SK-N-SH treated with all-trans-retinoic acid at 6 μM for 48 hours (cell line): ENCODE measurements at regions not wholly inside any gene's neighbourhood (a gene's known extent, or its start where the extent isn't known, plus 50 kb on each side); places are given as distances from the start of the nearest gene placed in this dataset.

Source experiments
- ATAC-seq: fragments of 200-7000 bp; cut with Tn5 transposase; 3 replicates; pipeline ENCODE4 v1.9.1; 2020; ENCODE audit warnings: mild to moderate bottlenecking, moderate library complexity
- ARNTL ChIP-seq: fragments of 450-650 bp; formaldehyde crosslinking; IDR thresholded peaks from 2 replicates; pipeline ENCODE4 v1.5.0; 2020; ENCODE audit warnings: low read depth, mild to moderate bottlenecking, moderate library complexity, borderline replicate concordance
- BACH2 ChIP-seq: fragments of 250-450 bp; sonication (Bioruptor Pico); IDR thresholded peaks from 2 replicates; pipeline ENCODE4 v1.9.0; 2021; ENCODE audit warnings: mild to moderate bottlenecking, borderline replicate concordance
- CSDC2 ChIP-seq: fragments of 250-450 bp; sonication (Bioruptor Pico); IDR thresholded peaks from 2 replicates; pipeline ENCODE4 v1.5.0; 2020; ENCODE audit warnings: mild to moderate bottlenecking, moderate library complexity
- CSRNP3 ChIP-seq: fragments of 250-450 bp; sonication (Bioruptor Pico); IDR thresholded peaks from 2 replicates; pipeline ENCODE4 v1.5.1; 2021; ENCODE audit warnings: mild to moderate bottlenecking, moderate library complexity
- ESRRG ChIP-seq: fragments of 250-450 bp; sonication (Bioruptor Pico); IDR thresholded peaks from 2 replicates; pipeline ENCODE4 v1.6.1; 2021; ENCODE audit warnings: mild to moderate bottlenecking
- GLIS3 ChIP-seq: fragments of 250-450 bp; sonication (Bioruptor Pico); IDR thresholded peaks from 2 replicates; pipeline ENCODE4 v1.5.0; 2020; ENCODE audit warnings: mild to moderate bottlenecking, moderate library complexity
- ISL1 ChIP-seq: fragments of 250-450 bp; sonication (Bioruptor Pico); IDR thresholded peaks from 2 replicates; pipeline ENCODE4 v2.1.2; 2022; ENCODE audit warnings: mild to moderate bottlenecking, moderate library complexity
- OSR1 ChIP-seq: fragments of 250-450 bp; sonication (Bioruptor Pico); IDR thresholded peaks from 2 replicates; pipeline ENCODE4 v1.8.0; 2022; ENCODE audit warnings: moderate library complexity, mild to moderate bottlenecking, inconsistent platforms
- PPARA ChIP-seq: fragments of 250-450 bp; sonication (Bioruptor Pico); IDR thresholded peaks from 2 replicates; pipeline ENCODE4 v1.5.0; 2020; ENCODE audit warnings: mild to moderate bottlenecking, borderline replicate concordance
- RARB ChIP-seq: fragments of 250-450 bp; sonication (Bioruptor Pico); IDR thresholded peaks from 2 replicates; pipeline ENCODE4 v1.8.0; 2021; ENCODE audit warnings: mild to moderate bottlenecking, moderate library complexity
- TCF4 ChIP-seq: fragments of 250-450 bp; sonication (Bioruptor Pico); IDR thresholded peaks from 2 replicates; pipeline ENCODE4 v1.8.0; 2021; ENCODE audit warnings: mild to moderate bottlenecking, moderate library complexity, borderline replicate concordance
- TOX ChIP-seq: fragments of 250-450 bp; sonication (Bioruptor Pico); IDR thresholded peaks from 2 replicates; pipeline ENCODE4 v1.8.0; 2021; ENCODE audit warnings: mild to moderate bottlenecking, moderate library complexity, borderline replicate concordance
- TSHZ2 ChIP-seq: fragments of 250-450 bp; sonication (Bioruptor Pico); IDR thresholded peaks from 2 replicates; pipeline ENCODE4 v1.5.0; 2020; ENCODE audit warnings: mild to moderate bottlenecking, moderate library complexity
- ZC3H10 ChIP-seq: fragments of 250-450 bp; sonication (Bioruptor Pico); IDR thresholded peaks from 2 replicates; pipeline ENCODE4 v1.5.1; 2021; ENCODE audit warnings: mild to moderate bottlenecking, moderate library complexity
- ZFP3 ChIP-seq: fragments of 250-450 bp; sonication (Bioruptor Pico); IDR thresholded peaks from 2 replicates; pipeline ENCODE4 v1.5.0; 2020; ENCODE audit warnings: mild to moderate bottlenecking, moderate library complexity
- ZFP30 ChIP-seq: fragments of 450-650 bp; formaldehyde crosslinking; IDR thresholded peaks from 2 replicates; pipeline ENCODE4 v1.5.0; 2022; ENCODE audit warnings: mild to moderate bottlenecking, moderate library complexity
- ZNF70 ChIP-seq: fragments of 450-650 bp; formaldehyde crosslinking; IDR thresholded peaks from 2 replicates; pipeline ENCODE4 v1.5.0; 2020; ENCODE audit warnings: mild to moderate bottlenecking, moderate library complexity
- ZNF8 ChIP-seq: fragments of 450-650 bp; formaldehyde crosslinking; IDR thresholded peaks from 2 replicates; pipeline ENCODE4 v1.5.0; 2020; ENCODE audit warnings: mild to moderate bottlenecking, moderate library complexity
- TF ChIP-seq, protein P1 (sequence below): fragments of 250-450 bp; sonication (Bioruptor Pico); IDR thresholded peaks from 2 replicates; pipeline ENCODE4 v1.8.0; 2020; ENCODE audit warnings: mild to moderate bottlenecking, moderate library complexity, borderline replicate concordance

- no peak for ATAC-seq
- TF ChIP-seq, protein P1, sequence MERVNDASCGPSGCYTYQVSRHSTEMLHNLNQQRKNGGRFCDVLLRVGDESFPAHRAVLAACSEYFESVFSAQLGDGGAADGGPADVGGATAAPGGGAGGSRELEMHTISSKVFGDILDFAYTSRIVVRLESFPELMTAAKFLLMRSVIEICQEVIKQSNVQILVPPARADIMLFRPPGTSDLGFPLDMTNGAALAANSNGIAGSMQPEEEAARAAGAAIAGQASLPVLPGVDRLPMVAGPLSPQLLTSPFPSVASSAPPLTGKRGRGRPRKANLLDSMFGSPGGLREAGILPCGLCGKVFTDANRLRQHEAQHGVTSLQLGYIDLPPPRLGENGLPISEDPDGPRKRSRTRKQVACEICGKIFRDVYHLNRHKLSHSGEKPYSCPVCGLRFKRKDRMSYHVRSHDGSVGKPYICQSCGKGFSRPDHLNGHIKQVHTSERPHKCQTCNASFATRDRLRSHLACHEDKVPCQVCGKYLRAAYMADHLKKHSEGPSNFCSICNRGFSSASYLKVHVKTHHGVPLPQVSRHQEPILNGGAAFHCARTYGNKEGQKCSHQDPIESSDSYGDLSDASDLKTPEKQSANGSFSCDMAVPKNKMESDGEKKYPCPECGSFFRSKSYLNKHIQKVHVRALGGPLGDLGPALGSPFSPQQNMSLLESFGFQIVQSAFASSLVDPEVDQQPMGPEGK (CRISPR knock-in tag), result no peak
- TF ChIP-seq GLIS3 (CRISPR knock-in tag) (no peak), ZC3H10 (no peak), BACH2 (CRISPR knock-in tag) (no peak), ZFP30 (CRISPR knock-in tag) (no peak), TCF4 (no peak), CSRNP3 (no peak), ESRRG (CRISPR knock-in tag) (no peak)
Measured at GRCh38 chr9:82252116-82252515, 263.5 kb downstream of the SPATA31D1 start.

DNA sequence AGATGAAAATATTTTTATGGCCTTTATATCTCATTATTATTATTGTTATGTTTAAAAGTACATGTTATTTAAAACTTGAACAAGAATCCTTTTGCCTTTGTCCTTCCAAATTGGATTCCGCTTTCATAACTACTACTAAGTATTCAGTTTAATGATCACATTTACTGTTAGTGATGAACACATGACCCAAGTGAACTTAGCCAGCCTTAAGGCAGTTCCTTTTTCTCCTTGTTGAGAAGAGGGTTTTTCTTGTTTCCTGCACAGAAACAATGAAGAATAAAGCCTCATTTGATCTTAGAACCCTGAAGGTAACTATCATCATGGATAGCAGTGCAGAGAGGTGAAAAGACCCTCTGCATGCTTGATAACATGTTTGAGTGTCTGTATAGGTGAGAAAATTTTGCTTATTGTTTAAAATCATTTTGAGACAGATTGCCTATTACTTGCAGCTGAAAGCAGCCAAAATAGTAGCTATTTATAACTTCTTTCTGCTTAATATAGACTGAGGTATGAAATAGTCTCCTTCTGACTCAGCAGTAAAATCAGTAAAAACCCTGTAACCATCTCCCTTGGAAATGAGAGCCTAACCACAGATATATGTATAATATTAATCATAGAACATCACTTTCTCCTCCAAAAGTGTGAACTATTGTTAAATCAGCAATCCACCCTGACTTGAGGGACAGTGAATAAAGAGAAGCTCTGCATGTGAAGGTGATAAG is 266.2 kb downstream of the SPATA31D1 start:
- no peak; the same call in 2 of the 3 replicates for ATAC-seq
- TF ChIP-seq TOX (no peak), ZFP3 (CRISPR knock-in tag) (no peak), OSR1 (CRISPR knock-in tag) (no peak), ZNF8 (CRISPR knock-in tag) (no peak), ZFP30 (CRISPR knock-in tag) (no peak), BACH2 (CRISPR knock-in tag) (no peak), ISL1 (CRISPR knock-in tag) (no peak), ZC3H10 (no peak), GLIS3 (CRISPR knock-in tag) (no peak), ESRRG (CRISPR knock-in tag) (no peak), ARNTL (CRISPR knock-in tag) (no peak), TSHZ2 (CRISPR knock-in tag) (no peak), ZNF70 (CRISPR knock-in tag) (no peak), RARB (no peak), PPARA (CRISPR knock-in tag) (no peak), CSDC2 (CRISPR knock-in tag) (no peak)
- TF ChIP-seq, protein P1 (CRISPR knock-in tag), result no peak

GRCh38 chr9:82255481-82256176 is 267.1 kb downstream of the SPATA31D1 start:
- TF ChIP-seq ESRRG (CRISPR knock-in tag) (no peak), ZC3H10 (no peak), OSR1 (CRISPR knock-in tag) (no peak), TCF4 (no peak), BACH2 (CRISPR knock-in tag) (no peak), ZFP30 (CRISPR knock-in tag) (no peak), TSHZ2 (CRISPR knock-in tag) (no peak), GLIS3 (CRISPR knock-in tag) (no peak), CSRNP3 (no peak), ARNTL (CRISPR knock-in tag) (no peak), CSDC2 (CRISPR knock-in tag) (no peak), ZNF8 (CRISPR knock-in tag) (no peak), ZNF70 (CRISPR knock-in tag) (no peak)
- TF ChIP-seq, protein P1 (CRISPR knock-in tag), result no peak
- ATAC-seq, result no peak
